Ovary (tissue), 7 donors: ENCODE measurements at regions not wholly inside any gene's neighbourhood (a gene's known extent, or its start where the extent isn't known, plus 50 kb on each side); places are given as distances from the start of the nearest gene placed in this dataset.
"Not testable (repeated sequence)": the region's sequence is repeated elsewhere in the genome, so short reads cannot be mapped to it uniquely, and the experiment has no call there.

ENCODE experiments used
- DNase-seq, 5 donors: peaks; one replicate each; pipeline ENCODE4 v3.0.0-alpha.2; 2019 to 2020
- H3K27ac ChIP-seq, 2 donors: fragments of 200-600 bp; one replicate each; pipeline versions ENCODE4 v1.5.1 to v1.8.0; 2019 to 2022
- H3K27me3 ChIP-seq: fragments of 200-600 bp; one replicate; pipeline ENCODE4 v1.8.0; 2022
- H3K36me3 ChIP-seq: fragments of 200-600 bp; sonication (generic); one replicate; pipeline ENCODE4 v1.5.1; 2019
- H3K4me1 ChIP-seq: one replicate; pipeline ENCODE4 v1.8.1; 2013; ENCODE audit warnings: mild to moderate bottlenecking, moderate library complexity; ENCODE audit not compliant: insufficient read depth
- H3K4me3 ChIP-seq: fragments of 200-600 bp; sonication (generic); one replicate; pipeline ENCODE4 v1.5.1; 2017
- H3K9me3 ChIP-seq, 2 donors: fragments of 200-600 bp in 1 of 2; sonication (generic) in 1 of 2; one replicate each; pipeline versions ENCODE4 v1.5.1 to v1.8.1; 2013 to 2019; ENCODE audit warnings: mild to moderate bottlenecking in 1 of 2, moderate library complexity in 1 of 2
- WGBS, 3 donors: extraction: QIAGEN DNeasy Blood & Tissue Kit in 1 of 3; methylation state at CpG; one replicate each; pipeline versions ENCODE4 v1.1.5 to v1.1.7; 2013 to 2017; 5-methylcytosine and 5-hydroxymethylcytosine counted together
- intact Hi-C, 4 donors: fragments of 100-400 bp; cut with DNase I; formaldehyde crosslinking; loops; one replicate each; pipeline versions ENCODE4 v1.11.0 to v1.15.1; 2022 to 2023
- donor health status: DM: no; HTN: no; CAD: no; lungs with moderate emphysema.
- donor health status: DM: no; HTN: no; CAD: no.
- donor health status: Bipolar disorder and iron deficiency.
- donor health status: DM: no; HTN: no; CAD: no.
- donor health status: DM: yes; HTN: yes; CAD: no.

DNA sequence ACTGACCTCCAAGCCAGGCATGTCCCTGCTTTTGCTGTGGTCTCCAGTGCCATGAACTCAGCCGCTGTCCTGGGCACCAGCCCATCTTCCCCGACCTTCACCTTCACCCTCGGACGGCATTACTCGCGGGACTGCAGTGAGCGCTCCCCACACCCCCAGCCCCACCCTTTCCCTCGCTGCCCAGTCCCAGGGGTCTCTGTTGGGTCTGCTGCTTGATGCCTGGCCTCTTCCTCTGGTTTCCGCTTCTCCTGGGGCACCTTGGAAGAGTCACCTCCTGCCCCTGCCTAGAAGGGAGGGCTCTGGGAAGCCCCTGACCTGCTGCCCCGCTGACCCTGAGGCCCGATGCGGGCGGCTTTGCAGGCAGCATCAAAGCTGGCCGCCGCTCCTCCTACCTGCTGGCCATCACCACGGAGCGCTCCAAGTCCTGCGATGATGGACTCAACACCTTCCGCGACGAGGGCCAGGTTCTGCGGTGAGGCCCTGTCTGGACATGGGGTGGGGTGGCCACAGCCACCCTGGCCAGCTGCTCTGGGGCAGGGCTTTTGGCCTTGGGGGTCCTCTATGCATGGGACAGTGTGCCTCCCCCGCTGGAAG is 102.3 kb downstream of the ZNF267 start:
- H3K4me1 ChIP-seq, H3K4me3 ChIP-seq, H3K36me3 ChIP-seq, H3K27me3 ChIP-seq, H3K27ac ChIP-seq, intact Hi-C loops, H3K9me3 ChIP-seq, DNase-seq: not testable (repeated sequence)
- WGBS, 3 donors: 85 to 91% (median 90%) methylated on average over 13 to 22 of the region's 23 CpGs

DNA sequence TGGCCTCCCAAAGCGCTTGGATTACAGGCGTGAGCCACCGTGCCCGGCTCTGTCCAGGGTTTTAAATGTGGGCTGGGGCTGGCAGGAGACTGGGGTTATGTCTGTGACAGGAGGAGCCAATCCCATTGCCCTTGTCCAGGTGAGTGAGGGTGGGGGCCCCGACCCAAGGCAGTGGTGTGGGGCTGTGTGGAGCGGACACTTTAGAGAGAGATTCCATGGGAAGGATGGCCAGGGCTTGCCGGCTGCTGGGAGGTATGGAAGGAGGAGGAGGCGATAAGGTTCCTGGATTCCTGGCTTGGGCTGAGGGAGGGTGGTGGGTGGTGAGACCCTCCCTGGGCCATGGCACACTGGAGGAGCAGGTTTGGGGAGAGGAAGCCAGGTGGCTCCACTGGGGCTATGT is 104.9 kb downstream of the ZNF267 start:
- H3K9me3 ChIP-seq, H3K4me3 ChIP-seq, H3K27me3 ChIP-seq, H3K36me3 ChIP-seq, DNase-seq, intact Hi-C loops, H3K4me1 ChIP-seq, H3K27ac ChIP-seq: not testable (repeated sequence)
- 82 to 100% (median 83%) methylated on average over 4 of the region's 8 CpGs for WGBS, 3 donors

DNA sequence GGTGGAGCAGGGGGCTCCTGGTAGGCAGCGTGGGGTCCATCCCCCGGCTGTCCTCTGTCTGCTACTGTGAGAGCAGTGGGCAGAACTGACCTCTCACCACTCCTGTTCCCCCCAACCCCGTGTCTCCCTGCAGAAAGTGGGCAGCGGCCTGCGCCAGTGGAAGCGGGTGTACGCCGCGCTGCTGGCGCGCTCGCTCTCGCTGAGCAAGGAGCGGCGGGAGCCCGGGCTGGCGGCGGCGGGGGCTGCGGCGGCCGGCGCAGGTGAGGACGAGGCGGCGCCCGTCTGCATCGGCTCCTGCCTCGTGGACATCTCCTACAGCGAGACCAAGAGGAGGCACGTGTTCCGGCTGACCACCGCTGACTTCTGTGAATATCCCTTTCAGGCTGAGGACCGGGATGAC is 108.1 kb downstream of the ZNF267 start:
- H3K9me3 ChIP-seq, H3K36me3 ChIP-seq, intact Hi-C loops, H3K27ac ChIP-seq, H3K4me3 ChIP-seq, H3K27me3 ChIP-seq, H3K4me1 ChIP-seq, DNase-seq: not testable (repeated sequence)
- WGBS, 3 donors: 87 to 94% (median 88%) methylated on average over 20 to 32 of the region's 34 CpGs

DNA sequence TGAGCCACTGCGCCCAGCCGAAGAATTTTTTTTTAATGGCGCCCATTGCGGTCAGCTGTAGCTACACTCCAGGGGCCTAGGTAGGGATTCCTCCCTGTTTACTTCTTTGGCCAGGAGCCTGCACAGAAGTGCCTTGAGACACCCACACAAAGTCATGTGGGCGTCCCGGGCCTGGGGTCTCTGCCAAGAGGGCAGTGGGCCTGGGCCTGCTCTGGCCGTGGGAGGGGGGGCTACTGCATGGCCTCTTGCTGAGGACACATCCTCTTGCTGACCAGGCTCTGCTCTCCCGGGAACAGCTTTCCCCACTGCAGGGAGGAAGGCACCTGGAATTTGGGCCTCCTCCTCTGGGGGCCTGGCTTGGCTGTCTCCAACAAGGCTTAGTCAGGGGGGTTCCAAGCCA is 109.4 kb downstream of the ZNF267 start:
- H3K27ac ChIP-seq, H3K4me3 ChIP-seq, H3K9me3 ChIP-seq, DNase-seq, H3K27me3 ChIP-seq, H3K4me1 ChIP-seq, intact Hi-C loops, H3K36me3 ChIP-seq: not testable (repeated sequence)
- 79 to 89% (median 84%) methylated on average over 5 to 8 of the region's 8 CpGs for WGBS, 3 donors

DNA sequence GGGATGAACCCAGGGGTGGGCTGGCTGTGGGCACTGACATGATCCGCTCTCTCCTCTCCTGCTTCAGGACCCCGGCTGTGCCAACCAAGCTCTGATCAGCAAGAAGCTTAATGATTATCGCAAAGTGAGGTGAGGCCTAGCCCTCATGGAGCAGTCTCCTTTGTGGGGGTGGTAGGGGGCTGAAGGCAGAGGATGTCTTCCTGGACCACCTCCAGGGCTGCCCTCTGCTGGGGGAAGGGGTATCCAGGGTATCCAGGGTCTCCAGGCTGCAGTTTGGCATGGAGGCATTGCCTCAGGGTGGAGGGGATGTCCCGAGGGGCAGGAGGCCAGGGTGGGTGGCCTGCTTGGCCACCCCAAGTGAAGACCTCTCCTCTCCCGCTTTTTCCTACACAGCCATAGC is 110.1 kb downstream of the ZNF267 start:
- DNase-seq, H3K9me3 ChIP-seq, H3K27ac ChIP-seq, H3K27me3 ChIP-seq, H3K36me3 ChIP-seq, intact Hi-C loops, H3K4me3 ChIP-seq, H3K4me1 ChIP-seq: not testable (repeated sequence)
- 50 to 86% (median 83%) methylated on average over 1 to 3 of the region's 5 CpGs for WGBS, 3 donors

DNA sequence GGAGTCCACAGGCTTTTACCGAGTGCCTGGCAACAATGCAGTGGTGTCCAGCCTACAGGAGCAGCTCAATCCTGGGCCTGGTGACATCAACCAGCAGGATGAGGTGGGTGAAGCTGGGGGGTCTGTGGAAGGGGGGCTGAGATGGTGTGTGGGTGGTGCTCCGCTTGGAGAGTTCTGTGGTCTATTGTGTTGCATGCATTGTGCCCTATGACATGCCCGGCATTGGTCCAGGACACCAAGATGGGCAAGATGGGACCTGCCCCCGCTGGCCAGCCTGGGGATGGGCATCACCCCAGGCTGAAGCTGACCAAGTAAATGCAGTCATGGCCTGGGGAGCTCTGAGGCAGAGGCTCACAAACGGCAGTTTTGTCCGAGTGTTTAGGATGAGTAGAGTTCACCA is 113.3 kb downstream of the ZNF267 start:
- H3K4me3 ChIP-seq, H3K9me3 ChIP-seq, DNase-seq, intact Hi-C loops, H3K36me3 ChIP-seq, H3K27me3 ChIP-seq, H3K27ac ChIP-seq, H3K4me1 ChIP-seq: not testable (repeated sequence)
- WGBS, 3 donors: 76 to 85% (median 82%) methylated on average over 2 to 6 of the region's 6 CpGs

DNA sequence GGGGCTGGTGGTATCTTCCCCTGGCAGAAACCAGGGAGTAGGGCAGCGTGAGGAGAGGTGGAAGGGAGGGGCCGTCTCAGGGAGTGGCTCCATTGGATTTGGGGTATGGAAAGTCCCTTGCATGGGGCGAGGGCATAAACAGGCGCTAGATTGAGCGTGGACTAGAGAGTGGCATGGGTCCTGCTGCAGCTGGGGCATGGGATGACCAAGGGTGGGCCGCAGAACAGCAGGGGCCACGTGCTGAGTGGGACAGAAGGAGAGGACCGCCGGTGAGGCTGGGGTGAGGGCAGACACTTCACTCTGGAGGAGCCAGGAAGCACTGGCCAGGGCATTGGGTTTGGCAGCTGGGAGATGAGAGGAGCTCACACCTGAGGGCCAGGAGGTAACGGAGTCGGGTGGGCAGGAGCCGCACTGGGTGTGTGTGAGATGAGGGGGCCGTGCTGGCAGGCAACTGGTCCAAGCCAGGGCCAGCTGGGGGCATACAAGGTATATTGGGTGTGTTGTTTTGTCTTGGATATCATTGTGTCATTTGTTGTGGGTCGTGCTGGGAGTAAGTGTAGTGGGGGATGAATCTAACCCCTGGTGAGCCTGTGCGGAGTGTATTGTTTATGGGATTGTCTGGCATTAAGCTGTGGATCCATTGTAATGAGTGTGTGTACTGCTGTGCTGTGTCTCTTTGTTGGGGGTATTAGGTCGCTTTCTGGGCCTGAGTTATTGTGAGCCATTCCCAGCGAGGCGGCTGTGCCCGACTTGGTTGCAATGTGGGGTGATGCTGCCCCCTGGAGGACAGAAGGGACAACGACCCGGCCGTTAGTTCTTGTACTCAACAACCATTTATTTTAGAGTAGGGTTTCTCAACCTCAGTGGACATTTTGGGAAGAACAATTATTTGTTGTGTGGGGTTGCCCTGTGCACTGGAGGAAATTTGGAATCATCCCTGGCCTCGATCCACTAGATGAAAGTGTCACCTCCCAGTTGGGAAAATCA is 115.3 kb downstream of the ZNF267 start:
- H3K27me3 ChIP-seq, H3K27ac ChIP-seq, H3K9me3 ChIP-seq, DNase-seq, intact Hi-C loops, H3K36me3 ChIP-seq, H3K4me3 ChIP-seq, H3K4me1 ChIP-seq: not testable (repeated sequence)
- 0 to 59% (median 14%) methylated on average over 1 to 8 of the region's 23 CpGs for WGBS, 3 donors

DNA sequence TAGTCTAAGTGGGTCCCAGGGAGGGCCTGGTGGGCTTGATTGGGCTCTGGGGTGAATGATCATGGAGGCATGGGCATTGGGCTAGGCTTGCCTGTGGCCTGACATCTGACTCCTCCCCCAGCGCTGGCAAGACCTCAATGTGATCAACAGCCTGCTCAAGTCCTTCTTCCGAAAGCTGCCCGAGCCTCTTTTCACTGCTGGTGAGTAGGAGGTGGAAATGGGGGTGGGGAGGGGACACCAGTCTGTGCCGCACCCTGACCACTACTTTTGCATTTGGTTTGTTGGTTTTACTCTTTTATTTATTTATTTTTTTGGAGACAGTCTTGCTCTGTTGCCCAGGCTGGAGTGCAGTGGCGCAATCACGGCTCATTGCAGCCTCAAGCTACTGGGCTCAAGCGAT is 116.7 kb downstream of the ZNF267 start:
- H3K27me3 ChIP-seq, H3K27ac ChIP-seq, intact Hi-C loops, H3K9me3 ChIP-seq, DNase-seq, H3K4me3 ChIP-seq, H3K36me3 ChIP-seq, H3K4me1 ChIP-seq: not testable (repeated sequence)
- 70 to 76% (median 75%) methylated on average over 6 to 7 of the region's 7 CpGs for WGBS, 3 donors

DNA sequence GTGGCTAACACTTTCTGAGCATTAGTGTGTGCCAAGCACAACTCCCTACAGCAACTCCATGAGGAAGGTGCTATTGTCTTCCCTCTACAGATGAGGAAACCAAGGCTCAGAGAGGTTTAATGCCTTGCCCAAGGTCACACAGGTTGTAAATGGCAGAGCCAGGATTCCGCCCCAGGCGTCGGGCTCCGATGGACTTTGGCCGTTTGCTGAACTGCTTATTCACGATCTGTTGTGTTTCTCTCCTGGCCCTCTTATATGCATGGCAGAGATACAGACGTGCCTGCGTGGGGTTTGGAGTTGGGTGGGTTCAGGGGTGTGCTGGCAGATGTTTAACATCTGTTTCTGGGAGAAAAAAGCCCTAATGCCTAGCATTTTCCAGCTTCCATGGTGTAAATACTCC is 117.4 kb downstream of the ZNF267 start:
- H3K36me3 ChIP-seq, H3K4me3 ChIP-seq, H3K9me3 ChIP-seq, H3K27ac ChIP-seq, H3K4me1 ChIP-seq, H3K27me3 ChIP-seq, intact Hi-C loops, DNase-seq: not testable (repeated sequence)
- 74 to 83% (median 77%) methylated on average over 7 to 8 of the region's 8 CpGs for WGBS, 3 donors

DNA sequence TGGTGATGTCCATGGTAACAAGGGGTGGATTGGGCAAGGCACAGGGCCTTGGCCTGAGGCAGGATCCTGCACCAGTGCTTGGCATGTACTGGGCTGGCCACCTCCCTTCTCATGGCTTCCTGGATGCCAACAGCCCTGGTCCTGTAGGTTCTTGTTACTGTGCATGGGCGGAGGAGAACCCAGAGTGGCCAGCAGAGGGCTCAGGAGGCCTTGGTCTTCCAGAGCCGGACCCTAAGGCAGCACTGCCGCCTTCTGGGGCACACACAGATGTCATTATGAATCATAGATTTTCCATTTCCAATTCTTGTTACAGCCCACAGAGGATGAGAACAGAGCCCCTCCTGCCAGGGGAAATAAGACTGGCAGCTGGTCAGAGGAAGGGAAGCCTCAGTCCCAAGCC is 122.7 kb downstream of the ZNF267 start:
- DNase-seq, H3K4me1 ChIP-seq, H3K4me3 ChIP-seq, H3K9me3 ChIP-seq, H3K27ac ChIP-seq, H3K27me3 ChIP-seq, H3K36me3 ChIP-seq, intact Hi-C loops: not testable (repeated sequence)
- WGBS, 3 donors: 34 to 67% (median 36%) methylated on average over 3 of the region's 3 CpGs

DNA sequence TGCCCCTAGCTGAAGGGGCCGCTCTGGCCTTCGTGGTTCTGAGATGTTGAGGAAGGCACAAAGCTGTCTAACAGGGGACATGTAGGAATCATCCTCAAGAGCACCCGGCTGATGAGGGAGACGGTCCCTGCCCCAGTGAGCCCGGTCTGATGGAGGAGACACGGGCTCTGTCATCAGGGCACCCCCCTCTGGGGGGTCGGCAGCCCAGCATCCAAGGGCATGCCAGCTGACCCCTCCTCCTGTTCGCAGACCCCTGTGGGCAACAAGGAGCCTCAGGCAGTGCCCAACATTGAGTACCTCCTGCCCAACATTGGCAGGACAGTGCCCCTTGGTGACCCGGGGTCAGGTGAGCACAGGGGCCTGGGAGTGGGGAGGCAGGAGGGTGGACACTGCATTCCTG is 128.9 kb downstream of the ZNF267 start:
- H3K36me3 ChIP-seq, DNase-seq, H3K27ac ChIP-seq, intact Hi-C loops, H3K4me1 ChIP-seq, H3K9me3 ChIP-seq, H3K4me3 ChIP-seq, H3K27me3 ChIP-seq: not testable (repeated sequence)
- WGBS, 3 donors: 80 to 87% (median 82%) methylated on average over 5 to 9 of the region's 9 CpGs

DNA sequence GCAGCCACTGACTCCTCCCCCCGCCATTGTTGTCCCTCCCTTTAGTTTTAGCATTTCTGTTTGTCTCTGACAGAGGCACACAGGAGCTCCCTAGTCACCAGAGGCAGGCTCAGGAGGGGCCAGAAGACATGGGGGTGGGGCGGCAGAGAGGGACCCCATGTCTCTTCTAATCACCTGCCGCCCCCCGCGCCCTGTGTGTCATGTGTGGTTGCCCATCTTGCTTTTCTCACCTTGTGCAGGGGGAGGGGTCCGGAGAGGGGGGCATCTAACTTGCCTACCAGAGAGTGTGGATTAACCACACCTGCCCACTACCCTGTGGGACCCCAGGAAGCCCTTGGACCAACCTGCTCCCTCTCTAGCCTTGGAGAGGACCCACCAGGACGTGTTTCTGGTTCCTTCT is 130.2 kb downstream of the ZNF267 start:
- H3K9me3 ChIP-seq, intact Hi-C loops, DNase-seq, H3K36me3 ChIP-seq, H3K4me3 ChIP-seq, H3K4me1 ChIP-seq, H3K27me3 ChIP-seq, H3K27ac ChIP-seq: not testable (repeated sequence)
- 72 to 79% (median 72%) methylated on average over 5 to 6 of the region's 7 CpGs for WGBS, 3 donors
